Testis (tissue), 2 donors: ENCODE measurements at regions not wholly inside any gene's neighbourhood (a gene's known extent, or its start where the extent isn't known, plus 50 kb on each side); places are given as distances from the start of the nearest gene placed in this dataset.

Experiments used
- CTCF ChIP-seq, 3 experiments: fragments of 450-650 bp in 2 of 3; fragments of 200-600 bp in 1 of 3; sonication (generic) in 1 of 3; IDR thresholded peaks; one replicate each; pipeline ENCODE4 v1.5.1; 2016 to 2019; ENCODE audit warnings: antibody characterized with exemption in 3 of 3, mild to moderate bottlenecking in 2 of 3, moderate library complexity in 1 of 3
- POLR2A ChIP-seq: fragments of 450-650 bp; IDR thresholded peaks from one replicate; pipeline ENCODE4 v1.6.1; 2017; ENCODE audit warnings: antibody characterized with exemption, mild to moderate bottlenecking, moderate library complexity

GRCh38 chr12:82082501-82082900, 275.7 kb downstream of the CCDC59 start:
- TF ChIP-seq POLR2A (no peak), CTCF (IDR thresholded peaks at IDR 0.05) (no peak)
